CD8-positive, alpha-beta memory T cell (primary cell): ENCODE measurements at regions not wholly inside any gene's neighbourhood (a gene's known extent, or its start where the extent isn't known, plus 50 kb on each side); places are given as distances from the start of the nearest gene placed in this dataset.
"Not testable (repeated sequence)": the region's sequence is repeated elsewhere in the genome, so short reads cannot be mapped to it uniquely, and the experiment has no call there.

Experiments used
- CTCF ChIA-PET: fragments of 350-600 bp; sonication (Branson Sonifier 250); formaldehyde crosslinking; loops from one replicate; lab custom pipeline; 2021; ENCODE audit warnings: antibody characterized with exemption; lab: Charles Lee
- POLR2A ChIA-PET: fragments of 350-600 bp; sonication (Branson Sonifier 250); formaldehyde crosslinking; loops from one replicate; lab custom pipeline; 2021; ENCODE audit warnings: antibody characterized with exemption; lab: Charles Lee
- DNase-seq, 5 donors: peaks; one replicate each; pipeline versions ENCODE4 v3.0.0 to v3.0.0-alpha.2; 2020 to 2022; ENCODE audit warnings: mixed read lengths in 1 of 5
- H3K27ac ChIP-seq: one replicate; pipeline ENCODE4 v1.7.0; 2013; ENCODE audit warnings: low read depth, mild to moderate bottlenecking, low read length, moderate library complexity
- H3K27me3 ChIP-seq: 2 replicates; pipeline ENCODE4 v1.7.0; 2013; ENCODE audit warnings: low read length, mild to moderate bottlenecking; ENCODE audit not compliant: insufficient read depth, poor library complexity, severe bottlenecking
- H3K36me3 ChIP-seq: 2 replicates; pipeline ENCODE4 v1.7.0; 2013; ENCODE audit warnings: mild to moderate bottlenecking, low read length, moderate library complexity; ENCODE audit not compliant: insufficient read depth
- H3K4me1 ChIP-seq: 2 replicates; pipeline ENCODE4 v1.7.0; 2013; ENCODE audit warnings: mild to moderate bottlenecking, low read length, moderate library complexity; ENCODE audit not compliant: insufficient read depth
- H3K4me3 ChIP-seq: 2 replicates; pipeline ENCODE4 v1.7.0; 2013; ENCODE audit warnings: mild to moderate bottlenecking, low read length
- H3K9me3 ChIP-seq: 2 replicates; pipeline ENCODE4 v1.7.0; 2013; ENCODE audit warnings: mild to moderate bottlenecking, low read length
- H3K27ac Mint-ChIP-seq, 8 donors: one replicate each; pipeline ENCODE4 v1.8.0; 2020 to 2021; ENCODE audit warnings: mixed read lengths in 8 of 8, mild to moderate bottlenecking in 6 of 8, inconsistent platforms in 3 of 8, moderate library complexity in 3 of 8
- H3K27me3 Mint-ChIP-seq, 2 donors: one replicate each; pipeline ENCODE4 v1.8.0; 2020 to 2021; ENCODE audit warnings: mixed read lengths in 2 of 2, mild to moderate bottlenecking in 1 of 2, moderate library complexity in 1 of 2
- H3K36me3 Mint-ChIP-seq, 3 donors: one replicate each; pipeline ENCODE4 v1.8.0; 2020 to 2021; ENCODE audit warnings: mixed read lengths in 3 of 3, inconsistent platforms in 1 of 3, mild to moderate bottlenecking in 1 of 3
- H3K4me1 Mint-ChIP-seq, 3 donors: one replicate each; pipeline ENCODE4 v1.8.0; 2020 to 2021; ENCODE audit warnings: mixed read lengths in 3 of 3, inconsistent platforms in 1 of 3, mild to moderate bottlenecking in 1 of 3
- H3K4me3 Mint-ChIP-seq, 7 donors: one replicate each; pipeline ENCODE4 v1.8.0; 2020 to 2021; ENCODE audit warnings: mixed read lengths in 7 of 7, mild to moderate bottlenecking in 6 of 7, moderate library complexity in 4 of 7, inconsistent platforms in 2 of 7
- H3K9me3 Mint-ChIP-seq, 5 donors: one replicate each; pipeline ENCODE4 v1.8.0; 2020 to 2022; ENCODE audit warnings: mixed read lengths in 5 of 5, mild to moderate bottlenecking in 3 of 5, moderate library complexity in 2 of 5, inconsistent platforms in 1 of 5

GRCh38 chr1:146381196-146381595, 152.4 kb upstream of the NOTCH2NLA start:
- H3K27ac ChIP-seq, DNase-seq, H3K27me3 ChIP-seq, H3K27ac Mint-ChIP-seq, H3K36me3 ChIP-seq, H3K27me3 Mint-ChIP-seq, CTCF ChIA-PET, H3K4me1 ChIP-seq, H3K9me3 Mint-ChIP-seq, H3K4me3 Mint-ChIP-seq, H3K36me3 Mint-ChIP-seq, H3K4me3 ChIP-seq, POLR2A ChIA-PET, H3K9me3 ChIP-seq: not testable (repeated sequence)
- peaks cover 5 to 16% (median 9%) of the 10 kb centered on the region in 3 donors for H3K4me1 Mint-ChIP-seq

DNA sequence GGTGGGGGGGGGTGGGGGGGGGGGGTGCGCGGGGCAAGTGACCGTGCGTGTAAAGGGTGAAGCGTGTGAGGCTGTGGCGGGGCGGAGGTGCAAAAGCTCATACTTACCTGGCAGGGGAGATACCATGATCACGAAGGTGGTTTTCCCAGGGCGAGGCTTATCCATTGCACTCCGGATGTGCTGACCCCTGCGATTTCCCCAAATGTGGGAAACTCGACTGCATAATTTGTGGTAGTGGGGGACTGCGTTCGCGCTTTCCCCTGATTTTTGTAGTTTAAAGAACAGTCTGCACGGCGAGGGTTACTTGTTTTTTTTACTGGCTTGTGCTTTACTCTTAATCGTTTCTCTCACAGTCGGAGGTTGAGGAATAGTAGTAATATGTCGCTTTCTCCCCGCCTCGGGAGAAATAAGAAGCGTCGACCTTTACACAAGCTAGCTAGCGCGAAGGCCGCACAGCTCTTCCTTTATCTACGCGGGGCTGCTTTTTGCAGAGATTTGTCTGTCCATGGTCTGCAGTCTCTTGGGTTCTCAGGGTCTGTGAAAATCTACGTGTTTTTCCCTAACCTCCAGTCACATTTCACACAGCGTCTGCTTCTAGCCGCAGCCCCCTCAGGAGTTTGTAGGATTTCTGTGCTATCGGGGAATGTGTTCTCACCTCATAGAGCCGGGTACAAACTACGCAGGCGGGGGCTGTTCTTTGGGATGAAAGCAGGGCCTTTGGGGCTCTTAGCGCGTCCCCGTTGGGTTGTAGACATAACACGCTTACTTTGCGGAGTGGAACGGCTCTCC, 148.1 kb upstream of the NOTCH2NLA start:
- Histone ChIP-seq H3K4me3 (peak overlapping the region; percentile 78), H3K27ac (peak overlapping the region; percentile 82)
- Mint-ChIP-seq H3K4me3 (peak overlapping the region; percentile 84 to 93 (median 91)), H3K27ac (peak overlapping the region; percentile 91 to 100 (median 98)), H3K4me1 (peaks cover 7 to 25% (median 16%) of the 10 kb centered on the region in 3 donors)
- H3K9me3 Mint-ChIP-seq, H3K9me3 ChIP-seq, H3K4me1 ChIP-seq, H3K36me3 ChIP-seq, H3K36me3 Mint-ChIP-seq, H3K27me3 ChIP-seq, CTCF ChIA-PET, H3K27me3 Mint-ChIP-seq: not testable (repeated sequence)
- peak; percentile 43 to 88 (median 80) for DNase-seq
- POLR2A ChIA-PET = interaction anchor here (1.0 kb wide), 1 partner anchor 23 kb away, joined by 5 read pairs; no protein-coding TSS in a partner anchor

DNA sequence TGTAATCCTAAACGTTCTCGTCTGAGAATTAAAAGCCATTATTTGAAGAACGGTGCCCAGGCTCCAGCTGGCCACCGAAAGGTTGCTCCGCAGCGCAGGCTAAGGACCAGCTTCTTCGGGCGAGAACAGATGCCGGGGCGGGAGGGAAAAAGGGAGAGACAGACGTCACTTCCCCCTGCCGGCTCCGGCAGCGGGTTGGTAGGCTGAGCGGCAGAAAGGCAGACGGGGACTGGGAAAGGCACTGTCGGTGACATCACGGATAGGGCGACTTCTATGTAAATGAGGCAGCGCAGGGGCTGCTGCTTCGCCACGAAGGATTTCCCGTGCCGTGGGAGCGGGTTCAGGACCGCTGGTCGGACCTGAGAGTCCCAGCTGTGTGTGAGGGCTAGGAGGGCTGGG, 147.5 kb upstream of the NOTCH2NLA start:
- H3K9me3 Mint-ChIP-seq, H3K36me3 ChIP-seq, H3K4me3 ChIP-seq, CTCF ChIA-PET, H3K27me3 ChIP-seq, H3K9me3 ChIP-seq, H3K27me3 Mint-ChIP-seq, H3K36me3 Mint-ChIP-seq, H3K4me1 ChIP-seq: not testable (repeated sequence)
- Mint-ChIP-seq H3K4me3 (peak overlapping the region; percentile 84 to 93 (median 91)), H3K4me1 (peaks cover 7 to 25% (median 16%) of the 10 kb centered on the region in 3 donors), H3K27ac (peak overlapping the region; percentile 91 to 100 (median 98))
- peak; percentile 67 to 91 (median 86) for DNase-seq
- peak overlapping the region; percentile 82 for H3K27ac ChIP-seq
- POLR2A ChIA-PET = interaction anchor here (1.0 kb wide), 1 partner anchor 23 kb away, joined by 5 read pairs; no protein-coding TSS in a partner anchor

GRCh38 chr1:146375108-146375507, 146.3 kb upstream of the NOTCH2NLA start:
- H3K4me3 ChIP-seq, POLR2A ChIA-PET, H3K9me3 ChIP-seq, DNase-seq, H3K27ac ChIP-seq, H3K36me3 ChIP-seq, H3K27me3 Mint-ChIP-seq, H3K36me3 Mint-ChIP-seq, H3K27me3 ChIP-seq, CTCF ChIA-PET, H3K4me1 ChIP-seq, H3K9me3 Mint-ChIP-seq: not testable (repeated sequence)
- Mint-ChIP-seq H3K4me3 (peak overlapping the region in 5 of 7 donors; percentile 22 to 81 (median 70)), H3K4me1 (peaks cover 7 to 25% (median 16%) of the 10 kb centered on the region in 3 donors), H3K27ac (peak overlapping the region in 5 of 8 donors; percentile 83 to 91 (median 87))

GRCh38 chr1:146369940-146370339, 141.1 kb upstream of the NOTCH2NLA start:
- Mint-ChIP-seq H3K4me3 (peak overlapping the region; percentile 86 to 93 (median 88)), H3K27ac (peak overlapping the region; percentile 74 to 94 (median 92))
- CTCF ChIA-PET, H3K36me3 Mint-ChIP-seq, H3K27me3 Mint-ChIP-seq, H3K4me1 Mint-ChIP-seq, H3K27me3 ChIP-seq, H3K4me1 ChIP-seq, H3K36me3 ChIP-seq, H3K9me3 ChIP-seq, H3K27ac ChIP-seq, POLR2A ChIA-PET, H3K9me3 Mint-ChIP-seq: not testable (repeated sequence)
- H3K4me3 ChIP-seq = peak overlapping the region; percentile 43
- peak; percentile 35 to 71 (median 54) for DNase-seq

GRCh38 chr1:146355373-146355772, 126.6 kb upstream of the NOTCH2NLA start:
- POLR2A ChIA-PET = not testable (repeated sequence)

GRCh38 chr1:146326863-146327262, 98.0 kb upstream of the NOTCH2NLA start:
- POLR2A ChIA-PET = not testable (repeated sequence)

More at GRCh38 chr1:146355373-146355772, 126.6 kb upstream of the NOTCH2NLA start:
- H3K4me1 Mint-ChIP-seq, H3K36me3 Mint-ChIP-seq, H3K4me1 ChIP-seq, DNase-seq, CTCF ChIA-PET, H3K27me3 ChIP-seq, H3K36me3 ChIP-seq, H3K4me3 Mint-ChIP-seq, H3K9me3 ChIP-seq, H3K27me3 Mint-ChIP-seq, H3K27ac Mint-ChIP-seq, H3K27ac ChIP-seq, H3K4me3 ChIP-seq, H3K9me3 Mint-ChIP-seq: not testable (repeated sequence)

DNA sequence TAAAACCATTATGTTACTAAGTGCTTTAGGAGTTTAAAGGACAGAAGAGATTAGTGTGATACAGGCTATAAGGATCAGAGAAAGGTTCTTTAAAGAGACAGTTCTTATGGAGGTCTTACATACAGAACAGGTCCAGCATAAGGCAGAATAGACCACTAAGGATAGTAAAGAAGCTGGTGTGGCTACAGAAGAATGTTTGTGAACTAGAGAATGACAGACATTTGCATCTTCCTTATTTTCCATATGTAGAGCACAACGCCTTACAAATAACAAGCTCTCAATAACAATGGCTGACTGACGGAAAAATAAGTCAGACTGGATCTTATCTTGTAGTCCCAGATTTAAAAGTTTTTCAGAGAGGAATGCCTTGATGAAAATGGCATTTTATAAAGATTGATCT, 95.6 kb upstream of the NOTCH2NLA start:
- H3K4me3 Mint-ChIP-seq, H3K27me3 Mint-ChIP-seq, H3K27ac ChIP-seq, H3K27me3 ChIP-seq, CTCF ChIA-PET, H3K36me3 ChIP-seq, DNase-seq, H3K9me3 ChIP-seq, H3K27ac Mint-ChIP-seq, POLR2A ChIA-PET, H3K9me3 Mint-ChIP-seq, H3K36me3 Mint-ChIP-seq, H3K4me3 ChIP-seq, H3K4me1 Mint-ChIP-seq, H3K4me1 ChIP-seq: not testable (repeated sequence)

More at GRCh38 chr1:146326863-146327262, 98.0 kb upstream of the NOTCH2NLA start:
- H3K27me3 Mint-ChIP-seq, H3K9me3 ChIP-seq, H3K4me1 ChIP-seq, H3K4me3 Mint-ChIP-seq, CTCF ChIA-PET, H3K27ac ChIP-seq, H3K9me3 Mint-ChIP-seq, DNase-seq, H3K4me3 ChIP-seq, H3K4me1 Mint-ChIP-seq, H3K36me3 Mint-ChIP-seq, H3K27me3 ChIP-seq, H3K27ac Mint-ChIP-seq, H3K36me3 ChIP-seq: not testable (repeated sequence)
